ENCODE measurements at regions not wholly inside any gene's neighbourhood (a gene's known extent, or its start where the extent isn't known, plus 50 kb on each side); places are given as distances from the start of the nearest gene placed in this dataset.

DNA sequence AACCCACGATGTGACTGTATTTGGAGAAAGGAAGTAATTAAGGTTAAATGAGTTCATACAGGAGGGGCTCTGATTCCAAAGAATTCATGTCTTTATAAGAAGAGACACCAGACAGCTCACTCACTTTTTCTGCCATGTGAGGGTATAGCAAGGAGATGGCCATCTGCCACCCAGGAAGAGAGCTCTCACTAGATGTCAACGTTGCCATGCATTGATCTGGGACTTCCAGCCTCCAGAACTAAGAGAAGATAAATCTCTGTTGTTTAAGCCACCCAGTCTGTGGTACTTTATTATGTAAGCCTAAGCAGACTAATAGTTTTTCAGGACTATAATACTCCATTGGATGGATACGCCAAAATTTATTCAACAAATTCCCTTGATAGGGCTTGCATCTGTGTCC, 89.8 kb upstream of the RAD23B start:
- Histone ChIP-seq H3K4me3 (ENCODE audit: low read length) (no peak overlapping the region), H3F3A (ENCODE audit: insufficient read depth, low read length) (no peaks in the 10 kb centered on the region), H4K20me1 (ENCODE audit: insufficient read depth, low read length) (no peaks in the 10 kb centered on the region), H3K79me2 (ENCODE audit: low read length) (no peaks in the 10 kb centered on the region), H3K9me3 (replicated peaks; ENCODE audit: insufficient read depth, low read length) (no peaks in the 10 kb centered on the region), H2AFZ (ENCODE audit: low read length) (no peak overlapping the region), H3K36me3 (replicated peaks; ENCODE audit: insufficient read depth, low read length) (no peaks in the 10 kb centered on the region), H3K4me1 (ENCODE audit: low read length) (no peaks in the 10 kb centered on the region), H3K9me2 (replicated peaks; ENCODE audit: insufficient read depth, low read length) (no peaks in the 10 kb centered on the region), H3K27ac (ENCODE audit: low read length) (no peak overlapping the region), H3K27me3 (replicated peaks; ENCODE audit: insufficient read depth, low read length) (no peaks in the 10 kb centered on the region), H3K9ac (ENCODE audit: low read length) (no peak overlapping the region), H3K4me2 (ENCODE audit: low read depth, low read length) (no peak overlapping the region)
- no peak for DNase-seq
- TF ChIP-seq, protein P1, sequence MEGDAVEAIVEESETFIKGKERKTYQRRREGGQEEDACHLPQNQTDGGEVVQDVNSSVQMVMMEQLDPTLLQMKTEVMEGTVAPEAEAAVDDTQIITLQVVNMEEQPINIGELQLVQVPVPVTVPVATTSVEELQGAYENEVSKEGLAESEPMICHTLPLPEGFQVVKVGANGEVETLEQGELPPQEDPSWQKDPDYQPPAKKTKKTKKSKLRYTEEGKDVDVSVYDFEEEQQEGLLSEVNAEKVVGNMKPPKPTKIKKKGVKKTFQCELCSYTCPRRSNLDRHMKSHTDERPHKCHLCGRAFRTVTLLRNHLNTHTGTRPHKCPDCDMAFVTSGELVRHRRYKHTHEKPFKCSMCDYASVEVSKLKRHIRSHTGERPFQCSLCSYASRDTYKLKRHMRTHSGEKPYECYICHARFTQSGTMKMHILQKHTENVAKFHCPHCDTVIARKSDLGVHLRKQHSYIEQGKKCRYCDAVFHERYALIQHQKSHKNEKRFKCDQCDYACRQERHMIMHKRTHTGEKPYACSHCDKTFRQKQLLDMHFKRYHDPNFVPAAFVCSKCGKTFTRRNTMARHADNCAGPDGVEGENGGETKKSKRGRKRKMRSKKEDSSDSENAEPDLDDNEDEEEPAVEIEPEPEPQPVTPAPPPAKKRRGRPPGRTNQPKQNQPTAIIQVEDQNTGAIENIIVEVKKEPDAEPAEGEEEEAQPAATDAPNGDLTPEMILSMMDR (IDR thresholded peaks at IDR 0.05; ENCODE audit: low read length) = no peak
- TF ChIP-seq EZH2 (optimal IDR thresholded peaks at IDR 0.05; ENCODE audit: low read depth, low read length) = no peak
- TF ChIP-seq EZH2phosphoT487 (IDR thresholded peaks at IDR 0.05; ENCODE audit: low read length) = no peak

DNA sequence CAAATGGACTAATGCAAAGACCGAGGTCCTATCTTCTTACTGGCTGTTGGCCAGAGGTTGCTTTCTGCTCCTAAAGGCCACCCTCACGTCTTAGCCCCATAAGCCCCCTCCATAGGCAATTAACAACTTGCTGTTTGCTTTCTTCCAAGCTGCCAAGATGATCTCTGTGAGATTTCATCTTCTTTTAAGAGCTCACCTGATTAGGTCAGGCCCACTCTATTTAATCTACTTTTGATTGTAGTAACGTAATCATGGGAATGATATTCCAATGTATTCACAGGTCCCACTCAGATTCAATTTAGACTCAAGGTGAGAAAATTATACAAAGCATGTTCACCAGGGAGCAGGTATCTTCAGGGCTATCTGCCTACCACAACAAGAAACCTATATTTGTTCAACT, 84.4 kb upstream of the RAD23B start:
- Histone ChIP-seq H3K4me1 (ENCODE audit: low read length) (no peaks in the 10 kb centered on the region), H3K4me3 (ENCODE audit: low read length) (no peak overlapping the region), H3K9ac (ENCODE audit: low read length) (no peak overlapping the region), H3K36me3 (replicated peaks; ENCODE audit: insufficient read depth, low read length) (no peaks in the 10 kb centered on the region), H3F3A (ENCODE audit: insufficient read depth, low read length) (no peaks in the 10 kb centered on the region), H2AFZ (ENCODE audit: low read length) (no peak overlapping the region), H4K20me1 (ENCODE audit: insufficient read depth, low read length) (no peaks in the 10 kb centered on the region), H3K9me2 (replicated peaks; ENCODE audit: insufficient read depth, low read length) (no peaks in the 10 kb centered on the region), H3K4me2 (ENCODE audit: low read depth, low read length) (no peak overlapping the region), H3K79me2 (ENCODE audit: low read length) (no peaks in the 10 kb centered on the region), H3K27me3 (replicated peaks; ENCODE audit: insufficient read depth, low read length) (no peaks in the 10 kb centered on the region), H3K9me3 (replicated peaks; ENCODE audit: insufficient read depth, low read length) (no peaks in the 10 kb centered on the region), H3K27ac (ENCODE audit: low read length) (no peak overlapping the region)
- TF ChIP-seq, protein P1 (IDR thresholded peaks at IDR 0.05; ENCODE audit: low read length) = no peak
- TF ChIP-seq EZH2phosphoT487 (IDR thresholded peaks at IDR 0.05; ENCODE audit: low read length) = no peak
- no peak for TF ChIP-seq EZH2 (optimal IDR thresholded peaks at IDR 0.05; ENCODE audit: low read depth, low read length)
- no peak for DNase-seq

DNA sequence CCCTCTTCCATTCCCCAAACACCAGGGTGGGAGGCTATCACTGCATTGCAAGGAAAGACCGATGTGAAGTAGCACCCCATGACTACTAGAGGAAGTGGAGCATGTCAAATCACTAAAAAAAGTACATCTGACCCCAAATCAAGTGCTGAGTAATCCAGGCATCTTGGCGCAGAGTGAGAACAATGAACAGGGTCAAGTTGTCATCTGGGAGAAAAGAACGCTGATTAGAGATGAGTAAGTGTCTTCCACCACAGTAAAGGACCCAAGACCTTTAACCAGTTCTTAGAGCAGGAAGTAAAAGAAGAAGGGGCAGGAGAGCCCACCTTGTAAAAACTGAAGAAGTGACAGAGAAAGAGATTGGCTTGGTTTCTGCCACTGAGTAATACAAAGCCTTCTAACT, 75.0 kb upstream of the RAD23B start:
- Histone ChIP-seq H3K27ac (ENCODE audit: low read length) (no peak overlapping the region), H3K9me3 (replicated peaks; ENCODE audit: insufficient read depth, low read length) (no peaks in the 10 kb centered on the region), H3K36me3 (replicated peaks; ENCODE audit: insufficient read depth, low read length) (no peaks in the 10 kb centered on the region), H3K9me2 (replicated peaks; ENCODE audit: insufficient read depth, low read length) (no peaks in the 10 kb centered on the region), H4K20me1 (ENCODE audit: insufficient read depth, low read length) (no peaks in the 10 kb centered on the region), H3K9ac (ENCODE audit: low read length) (no peak overlapping the region), H3K4me2 (ENCODE audit: low read depth, low read length) (no peak overlapping the region), H3K27me3 (replicated peaks; ENCODE audit: insufficient read depth, low read length) (no peaks in the 10 kb centered on the region), H3F3A (ENCODE audit: insufficient read depth, low read length) (no peaks in the 10 kb centered on the region), H3K4me3 (ENCODE audit: low read length) (no peak overlapping the region), H3K79me2 (ENCODE audit: low read length) (no peaks in the 10 kb centered on the region), H3K4me1 (ENCODE audit: low read length) (no peaks in the 10 kb centered on the region), H2AFZ (ENCODE audit: low read length) (no peak overlapping the region)
- DNase-seq = no peak
- TF ChIP-seq EZH2phosphoT487 (IDR thresholded peaks at IDR 0.05; ENCODE audit: low read length) = no peak
- TF ChIP-seq, protein P1 (IDR thresholded peaks at IDR 0.05; ENCODE audit: low read length) = no peak
- no peak for TF ChIP-seq EZH2 (optimal IDR thresholded peaks at IDR 0.05; ENCODE audit: low read depth, low read length)

Data from MM.1S (cell line).